HEK293T (cell line): ENCODE measurements at regions not wholly inside any gene's neighbourhood (a gene's known extent, or its start where the extent isn't known, plus 50 kb on each side); places are given as distances from the start of the nearest gene placed in this dataset.

Experiments used
- ARNT ChIP-seq: fragments of 450-650 bp; IDR thresholded peaks from 2 replicates; pipeline ENCODE4 v1.6.1; 2017; ENCODE audit warnings: mild to moderate bottlenecking
- ELF4 ChIP-seq: fragments of 450-650 bp; IDR thresholded peaks from 2 replicates; pipeline ENCODE4 v1.6.1; 2017; ENCODE audit warnings: antibody characterized with exemption
- FOXA1 ChIP-seq: fragments of 450-650 bp; IDR thresholded peaks from 2 replicates; pipeline ENCODE4 v1.6.1; 2016; ENCODE audit warnings: mild to moderate bottlenecking
- FOXK2 ChIP-seq: fragments of 450-650 bp; IDR thresholded peaks from 2 replicates; pipeline ENCODE4 v1.6.1; 2016; ENCODE audit warnings: mild to moderate bottlenecking
- HDGF ChIP-seq: fragments of 450-650 bp; IDR thresholded peaks from 2 replicates; pipeline ENCODE4 v1.6.1; 2017; ENCODE audit warnings: antibody characterized with exemption, borderline replicate concordance
- LEF1 ChIP-seq: fragments of 450-650 bp; IDR thresholded peaks from 2 replicates; pipeline ENCODE4 v1.6.1; 2017; ENCODE audit warnings: mild to moderate bottlenecking, borderline replicate concordance
- NFRKB ChIP-seq: fragments of 450-650 bp; IDR thresholded peaks from 2 replicates; pipeline ENCODE4 v1.6.1; 2016; ENCODE audit warnings: mild to moderate bottlenecking, moderate library complexity
- SP1 ChIP-seq: fragments of 450-650 bp; IDR thresholded peaks from 2 replicates; pipeline ENCODE4 v1.6.1; 2017
- SUZ12 ChIP-seq: fragments of 450-650 bp; IDR thresholded peaks from 2 replicates; pipeline ENCODE4 v1.6.1; 2016; ENCODE audit warnings: mild to moderate bottlenecking
- TARDBP ChIP-seq: fragments of 450-650 bp; IDR thresholded peaks from 2 replicates; pipeline ENCODE4 v1.6.1; 2016
- ZNF384 ChIP-seq: fragments of 450-650 bp; IDR thresholded peaks from 2 replicates; pipeline ENCODE4 v1.6.1; 2016

DNA sequence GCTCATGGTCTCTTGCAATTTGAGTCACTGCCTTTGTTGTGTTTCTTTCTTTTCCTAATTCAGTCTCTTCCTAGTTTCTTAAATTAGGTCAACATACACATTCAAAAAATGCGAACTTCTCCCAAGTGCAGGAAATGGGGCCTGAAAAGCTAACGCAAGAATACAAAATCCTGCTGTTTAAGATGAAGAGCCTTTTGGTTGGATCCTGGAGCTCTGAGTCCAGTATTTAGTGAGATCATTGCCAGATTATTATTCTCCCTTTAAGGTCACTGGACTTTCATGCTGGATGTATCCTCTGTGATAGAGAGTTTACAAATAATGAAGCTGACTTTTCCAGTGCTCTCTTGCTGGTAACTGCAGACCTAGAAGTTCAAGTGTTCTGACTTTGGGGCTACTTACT is 401.9 kb upstream of the MKI67 start:
- TF ChIP-seq FOXA1: no peak
- TF ChIP-seq SP1: no peak
- TF ChIP-seq ZNF384: no peak
- no peak for TF ChIP-seq ELF4
- no peak for TF ChIP-seq TARDBP
- no peak for TF ChIP-seq FOXK2
- no peak for TF ChIP-seq ARNT
- no peak for TF ChIP-seq SUZ12
- TF ChIP-seq HDGF: no peak
- TF ChIP-seq LEF1: no peak
- TF ChIP-seq NFRKB: no peak
